ENCODE measurements at regions not wholly inside any gene's neighbourhood (a gene's known extent, or its start where the extent isn't known, plus 50 kb on each side); places are given as distances from the start of the nearest gene placed in this dataset.

- DNase-seq = no peak
Observed at GRCh38 chr1:13926556-13926955, 226.6 kb downstream of the PRDM2 start.

- DNase-seq = no peak
Observed at GRCh38 chr1:13927736-13928135, 227.7 kb downstream of the PRDM2 start.

GRCh38 chr1:13929313-13929712, 229.3 kb downstream of the PRDM2 start:
- no peak for DNase-seq

- no peak for DNase-seq
Observed at GRCh38 chr1:13930151-13930550, 230.2 kb downstream of the PRDM2 start.

GRCh38 chr1:13931226-13931625, 231.2 kb downstream of the PRDM2 start:
- no peak for DNase-seq

DNA sequence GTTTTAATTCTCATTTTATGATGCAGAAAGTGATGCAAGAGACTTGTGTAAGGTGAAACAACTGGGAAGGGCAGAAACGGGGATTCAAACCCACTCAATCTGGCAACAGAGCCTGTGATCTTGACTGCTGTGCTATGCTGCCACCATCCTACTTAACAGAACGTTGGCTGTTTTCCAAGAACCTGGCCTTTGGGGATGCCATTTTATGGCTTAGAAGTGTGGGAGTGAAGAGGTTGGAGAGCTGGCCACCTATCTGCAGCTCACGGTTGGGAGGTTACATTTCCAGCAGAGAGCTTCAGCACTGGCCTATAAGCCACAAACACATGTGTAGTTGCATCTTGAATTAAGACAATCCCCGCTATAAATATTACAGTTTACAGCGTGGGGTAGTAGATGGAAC, 235.3 kb downstream of the PRDM2 start:
- DNase-seq = no peak

DNA sequence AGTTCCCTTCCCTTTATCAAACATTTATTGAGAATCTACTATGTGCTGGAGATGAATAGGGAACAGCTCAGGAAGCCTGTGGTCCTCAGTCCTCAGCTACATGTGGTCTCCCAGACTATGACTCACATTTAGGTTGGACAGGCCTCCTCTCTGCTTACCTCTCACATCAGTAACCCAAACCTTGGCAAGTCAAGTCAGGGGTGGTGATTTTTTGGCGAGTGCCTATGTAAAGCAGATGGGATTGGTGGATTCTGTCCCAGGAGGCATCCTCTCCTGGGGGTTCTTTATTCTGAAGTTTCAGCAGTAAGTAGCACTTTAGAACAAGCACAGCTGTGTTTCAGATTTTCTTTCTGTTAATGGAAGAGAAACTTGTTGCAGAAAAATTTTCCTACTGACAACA, 241.3 kb downstream of the PRDM2 start:
- no peak for DNase-seq

DNA sequence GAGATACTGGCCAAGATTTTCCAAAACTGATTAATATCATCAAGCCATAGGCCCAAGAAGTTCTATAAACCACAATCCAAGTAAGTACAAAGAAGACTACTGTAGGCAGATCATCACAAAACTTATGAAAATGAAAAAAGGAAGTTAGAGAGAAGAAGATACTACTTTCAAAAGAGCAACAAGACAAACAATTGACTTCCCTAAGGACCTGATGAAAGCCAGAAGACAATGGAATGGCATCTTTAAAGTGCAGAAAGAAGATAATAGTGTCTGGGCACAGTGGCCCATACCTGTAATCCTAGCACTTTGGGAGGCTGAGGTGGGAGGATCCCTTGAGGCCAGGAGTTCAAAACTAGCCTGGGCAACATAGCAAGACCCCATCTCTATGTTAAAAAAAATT, 243.1 kb downstream of the PRDM2 start:
- no peak for DNase-seq

- no peak for DNase-seq
Observed at GRCh38 chr1:13945856-13946255, 245.9 kb downstream of the PRDM2 start.

DNA sequence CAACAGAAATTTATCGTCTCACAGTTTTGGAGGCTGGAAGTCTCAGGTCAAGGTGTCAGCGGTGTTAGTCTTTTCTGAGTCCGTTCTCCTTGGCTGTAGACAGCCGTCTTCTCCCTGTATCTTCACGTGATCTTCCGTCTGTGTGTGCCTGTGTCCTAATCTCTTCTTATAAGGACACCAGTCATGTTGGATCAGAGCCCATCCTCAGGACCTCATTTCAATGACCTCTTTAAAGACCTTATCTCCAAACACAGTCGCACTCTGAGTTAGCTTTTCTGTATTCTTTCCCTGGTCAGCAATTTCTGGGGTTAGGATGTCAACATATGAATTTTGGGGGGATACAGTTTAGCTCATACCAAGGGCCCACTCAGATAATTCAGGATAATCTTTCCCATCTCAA, 247.7 kb downstream of the PRDM2 start:
- DNase-seq = no peak

DNA sequence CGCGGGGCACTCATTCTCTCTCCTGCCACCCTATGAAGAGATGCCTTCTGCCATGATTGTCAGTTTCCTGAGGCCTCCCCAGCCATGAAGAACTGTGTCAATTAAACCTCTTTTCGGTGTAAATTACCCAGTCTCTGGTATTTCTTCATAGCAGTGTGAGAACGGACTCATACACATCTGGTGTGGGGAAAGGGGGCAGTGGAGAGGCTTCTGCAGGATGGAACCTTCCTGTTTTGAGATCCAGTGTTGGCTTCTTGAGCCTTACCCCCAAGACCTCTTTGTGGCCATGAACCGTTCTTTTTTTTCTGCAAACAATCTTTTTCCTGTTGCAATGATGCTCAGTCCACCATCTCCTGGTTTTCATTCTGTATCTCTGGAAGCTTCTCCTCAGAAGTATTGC, 248.4 kb downstream of the PRDM2 start:
- DNase-seq = no peak

GRCh38 chr1:13948888-13949391, 249.0 kb downstream of the PRDM2 start:
- DNase-seq = peak; percentile 33

DNA sequence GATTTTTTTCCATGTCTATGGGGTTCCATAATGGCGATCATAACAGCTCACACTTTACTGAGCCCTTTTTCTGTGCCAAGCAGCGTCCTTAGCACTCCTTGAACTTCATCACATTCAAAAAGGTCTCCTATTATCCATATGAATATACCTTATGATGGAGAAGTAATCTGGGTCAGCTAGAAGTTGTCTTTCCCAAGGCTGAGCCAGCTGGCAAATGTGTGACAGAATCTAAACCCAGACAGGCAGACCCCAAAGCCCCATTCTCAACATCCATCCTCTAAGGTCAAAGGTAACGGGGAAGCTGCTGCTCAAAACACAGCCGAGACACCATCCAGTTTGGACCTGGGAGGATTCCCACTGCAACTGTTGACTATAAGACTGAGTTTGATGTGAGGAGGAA, 249.6 kb downstream of the PRDM2 start:
- DNase-seq = no peak

DNA sequence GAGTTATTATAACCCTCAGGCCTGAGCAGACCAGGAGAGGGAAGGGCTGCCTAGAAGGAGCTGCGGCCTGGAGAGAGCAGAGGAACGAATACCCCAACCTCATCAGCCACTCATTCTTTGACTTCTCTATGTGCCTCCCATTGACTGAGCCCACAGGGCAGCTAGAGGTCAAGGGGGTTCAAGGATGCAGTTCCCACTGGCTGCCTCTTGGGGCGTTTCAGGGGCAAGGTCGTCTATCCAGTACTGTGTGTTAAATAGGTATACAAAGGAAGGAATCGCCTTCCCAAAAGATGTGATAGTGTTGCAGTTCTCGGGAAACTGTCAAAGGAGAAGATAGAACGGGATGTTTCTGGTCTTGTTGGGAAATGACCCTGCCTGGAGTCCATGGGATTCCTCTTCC, 250.6 kb downstream of the PRDM2 start:
- no peak for DNase-seq

DNA sequence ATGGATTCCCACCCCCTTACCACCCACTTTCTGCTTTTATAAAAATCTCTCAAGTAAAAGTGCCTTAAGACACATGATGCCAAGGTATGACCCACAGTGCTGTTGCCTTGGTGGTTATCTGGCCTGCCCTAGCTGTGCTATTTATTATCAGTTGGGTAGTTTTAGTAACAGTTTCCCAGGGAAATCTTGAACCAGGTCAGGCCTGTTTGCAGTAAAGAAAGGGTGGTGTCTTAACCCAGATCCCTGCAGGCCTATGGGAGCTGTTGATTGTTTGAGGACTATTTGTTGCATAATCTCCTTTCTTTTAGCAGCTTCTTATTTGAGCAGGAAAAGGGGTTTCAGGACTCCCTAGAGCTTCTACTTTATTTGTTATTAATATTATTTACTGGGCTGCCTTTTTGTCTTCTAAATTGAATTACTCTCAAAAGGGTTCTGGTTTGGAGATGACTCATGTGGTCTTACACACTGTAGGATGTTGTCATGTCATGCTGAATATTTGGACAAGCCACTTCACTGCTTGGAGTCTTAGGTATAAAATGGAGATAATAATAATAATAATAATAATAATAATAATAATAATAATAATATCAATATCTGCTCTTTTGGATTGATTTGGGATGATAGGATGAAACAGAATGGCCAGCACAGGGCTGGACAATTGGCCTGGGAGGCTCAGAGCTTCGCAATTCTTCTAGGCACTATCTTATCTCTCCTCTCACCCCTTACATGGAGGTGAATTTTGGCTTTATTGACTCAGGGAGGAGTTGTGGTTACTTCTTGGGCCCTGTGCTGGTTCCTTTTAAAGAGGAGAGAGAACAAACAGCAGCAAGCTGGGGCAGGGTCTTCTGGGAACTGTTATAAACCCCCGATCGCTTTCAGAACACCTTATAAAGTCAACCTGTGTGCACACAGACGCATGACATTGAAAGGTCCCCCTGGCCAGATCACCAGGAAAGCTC, 252.1 kb downstream of the PRDM2 start:
- no peak for DNase-seq

DNA sequence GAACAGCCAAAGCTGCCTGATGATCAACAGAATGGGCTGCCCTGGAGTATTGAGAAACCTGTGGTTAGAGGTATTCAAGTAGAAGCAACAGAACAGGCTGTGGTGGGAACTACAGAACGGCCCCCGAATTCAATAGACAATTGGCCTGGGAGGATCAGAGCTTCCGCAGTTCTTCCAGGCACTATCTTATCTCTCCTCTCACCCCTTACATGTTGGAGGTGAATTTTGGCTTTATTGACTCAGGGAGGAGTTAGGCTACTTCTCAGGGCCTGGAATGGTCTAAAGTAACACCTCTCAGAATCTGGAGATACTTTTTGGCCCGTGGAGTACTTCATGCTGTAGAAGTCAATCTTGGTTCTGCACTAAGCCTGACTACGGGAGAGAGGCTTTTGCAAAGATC, 253.0 kb downstream of the PRDM2 start:
- DNase-seq = no peak

DNA sequence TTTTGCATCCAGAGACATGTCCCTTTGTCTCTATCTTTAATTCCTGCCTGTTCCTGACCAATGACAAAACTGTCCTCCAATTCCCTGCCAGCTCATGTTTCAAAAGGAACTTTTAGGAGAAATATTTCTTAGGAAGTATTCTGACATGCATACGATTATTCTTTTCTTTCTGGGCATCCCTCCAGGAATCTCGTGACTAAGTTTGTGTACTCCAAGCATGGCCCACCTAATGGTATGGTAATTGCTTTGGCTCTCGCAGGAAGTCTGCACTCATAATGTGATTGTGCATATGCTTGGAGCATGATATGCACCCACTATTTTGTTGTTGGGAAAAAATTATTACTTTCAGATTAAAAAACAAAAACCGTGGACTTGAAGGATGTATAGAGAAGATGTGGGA, 256.4 kb downstream of the PRDM2 start:
- DNase-seq = peak; percentile 54

DNA sequence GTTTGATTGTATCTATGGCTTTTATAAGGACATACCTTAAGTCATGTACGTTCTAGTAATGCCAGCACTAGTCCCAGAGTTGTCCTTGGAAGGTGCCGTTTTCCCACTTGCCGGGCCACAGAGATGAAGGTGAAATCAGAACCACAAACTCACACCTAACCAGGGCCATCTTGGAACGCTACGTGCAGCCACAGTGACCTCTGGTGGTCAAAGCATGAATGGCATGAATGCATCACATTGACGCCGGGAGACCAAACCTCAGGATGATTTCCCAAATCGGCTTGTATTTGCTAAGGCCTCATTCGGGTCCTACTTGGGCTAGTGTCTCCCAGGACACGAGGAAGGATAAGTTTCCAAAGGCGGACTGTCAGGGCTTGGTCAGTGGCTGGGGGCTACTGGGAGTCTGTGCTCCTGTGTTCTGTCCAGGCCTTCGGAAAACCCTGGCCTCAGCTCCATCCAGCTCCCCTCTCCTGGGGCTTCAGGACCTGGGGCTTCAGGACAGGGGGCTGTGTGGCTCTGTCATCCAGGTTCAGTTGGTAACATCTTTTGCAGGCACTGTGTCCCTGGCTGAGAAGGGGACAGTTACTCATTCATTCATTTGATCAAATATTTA, 260.5 kb downstream of the PRDM2 start:
- DNase-seq = peak; percentile 92

DNA sequence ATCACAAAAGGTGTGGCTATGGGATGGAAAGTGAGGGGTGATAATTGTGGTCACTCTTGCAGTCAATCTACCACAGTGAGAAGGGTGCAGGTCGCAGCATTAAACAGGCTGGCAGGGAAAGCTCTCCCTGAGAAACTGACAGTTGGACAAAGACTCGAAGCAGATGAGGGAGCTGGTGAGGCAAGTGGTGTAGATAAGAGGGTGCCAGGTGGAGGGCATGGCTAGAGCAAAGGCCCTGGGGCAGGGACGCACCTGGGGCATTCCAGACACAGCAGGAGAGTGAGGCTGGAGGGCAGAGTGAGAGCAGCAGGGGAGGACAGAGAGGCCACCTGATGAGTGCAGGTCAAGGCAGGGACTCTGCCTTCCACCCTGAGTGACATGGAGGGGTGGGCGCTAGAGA, 264.8 kb downstream of the PRDM2 start:
- DNase-seq = no peak

GRCh38 chr1:13965770-13966398, 265.9 kb downstream of the PRDM2 start:
- DNase-seq = peak; percentile 93

DNA sequence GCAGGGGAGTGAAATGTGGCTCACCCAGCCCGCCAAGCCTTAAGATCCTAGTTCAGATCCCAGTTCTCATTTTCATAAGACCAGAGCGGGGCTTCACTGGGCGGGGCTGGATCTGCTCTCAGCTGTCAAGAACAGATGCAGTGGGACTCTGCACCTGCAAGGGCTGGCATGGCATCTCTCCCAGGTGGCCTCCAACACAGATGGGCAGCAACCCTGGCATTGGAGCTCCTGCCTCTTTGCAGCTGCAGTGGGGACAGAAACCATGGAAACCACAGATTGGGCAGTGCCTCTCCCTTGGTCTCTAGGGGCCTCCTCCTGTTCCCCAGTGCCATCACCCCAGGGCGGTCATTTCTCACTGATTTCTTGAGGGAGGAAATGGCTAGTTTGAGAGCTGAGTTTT, 267.7 kb downstream of the PRDM2 start:
- no peak for DNase-seq

DNA sequence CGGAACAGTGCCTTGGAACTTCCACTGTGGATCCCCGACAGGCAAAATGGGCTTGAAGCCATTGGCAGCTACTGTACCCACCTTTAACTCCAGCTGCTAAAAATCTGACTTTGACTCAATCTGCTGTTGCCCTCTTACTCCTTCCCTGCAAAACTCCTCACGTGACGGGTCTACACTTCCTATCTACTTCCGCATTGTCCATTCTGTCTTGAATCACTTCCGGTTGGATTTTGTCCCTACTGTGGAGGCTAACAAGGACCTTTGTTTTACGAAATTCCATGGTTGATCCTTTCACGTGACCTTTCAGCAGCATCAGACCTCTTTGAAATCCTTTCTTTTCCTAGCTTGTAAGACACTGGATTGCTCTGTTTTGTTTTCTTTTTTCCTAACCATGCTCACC, 268.4 kb downstream of the PRDM2 start:
- DNase-seq = no peak

DNA sequence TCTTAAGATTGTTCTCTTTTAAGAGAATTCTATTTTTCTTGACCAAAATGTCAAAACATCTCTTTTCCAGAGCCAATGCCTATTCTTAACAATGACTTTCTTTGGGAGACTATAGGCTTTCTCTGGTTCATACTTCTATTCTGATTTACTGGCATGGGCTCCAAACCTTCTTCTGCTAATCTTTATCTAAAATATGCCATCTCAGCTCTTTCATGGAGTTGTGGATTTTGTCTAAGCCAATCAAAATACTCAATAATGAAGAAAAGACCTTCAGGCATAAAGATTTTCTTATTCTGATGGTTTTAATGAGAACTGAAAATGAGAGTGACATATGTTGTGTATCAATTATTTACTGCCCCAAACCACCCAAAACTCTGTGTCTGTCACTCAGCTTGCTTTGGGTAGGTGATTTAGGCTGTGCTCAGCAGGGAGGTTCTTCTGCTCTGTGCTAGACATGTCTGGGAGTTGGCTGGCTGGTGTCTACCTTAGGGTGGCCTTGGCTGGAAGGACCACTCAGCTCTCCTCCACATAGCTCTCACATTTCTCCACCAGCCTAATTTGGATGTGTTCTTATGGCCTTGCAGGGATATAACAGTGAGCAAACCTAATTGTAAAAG, 270.8 kb downstream of the PRDM2 start:
- DNase-seq = no peak

Measured in eye (tissue), 1 donor.